ENCODE measurements at regions not wholly inside any gene's neighbourhood (a gene's known extent, or its start where the extent isn't known, plus 50 kb on each side); places are given as distances from the start of the nearest gene placed in this dataset.

DNA sequence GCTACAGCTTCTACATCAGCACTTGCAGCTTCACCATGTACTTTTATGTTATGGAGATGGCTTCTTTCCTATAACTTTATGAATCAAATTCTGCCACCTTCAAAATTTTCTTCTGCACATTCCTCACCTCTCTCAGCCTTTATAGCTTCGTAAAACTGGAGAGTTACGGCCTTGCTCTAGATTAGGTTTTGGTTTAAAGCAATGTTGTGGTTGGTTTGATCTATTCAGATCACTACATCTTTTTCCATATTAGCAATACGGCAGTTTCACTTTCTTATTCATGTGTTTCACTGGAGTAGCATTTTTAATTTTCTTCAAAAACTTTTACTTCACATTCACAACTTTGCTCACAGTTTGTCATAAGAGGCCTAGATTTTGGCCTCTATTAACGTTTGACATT is 242.9 kb upstream of the GYPC start:
- TF ChIP-seq POLR2A (IDR thresholded peaks at IDR 0.05) = no peak
- TF ChIP-seq, protein P1, sequence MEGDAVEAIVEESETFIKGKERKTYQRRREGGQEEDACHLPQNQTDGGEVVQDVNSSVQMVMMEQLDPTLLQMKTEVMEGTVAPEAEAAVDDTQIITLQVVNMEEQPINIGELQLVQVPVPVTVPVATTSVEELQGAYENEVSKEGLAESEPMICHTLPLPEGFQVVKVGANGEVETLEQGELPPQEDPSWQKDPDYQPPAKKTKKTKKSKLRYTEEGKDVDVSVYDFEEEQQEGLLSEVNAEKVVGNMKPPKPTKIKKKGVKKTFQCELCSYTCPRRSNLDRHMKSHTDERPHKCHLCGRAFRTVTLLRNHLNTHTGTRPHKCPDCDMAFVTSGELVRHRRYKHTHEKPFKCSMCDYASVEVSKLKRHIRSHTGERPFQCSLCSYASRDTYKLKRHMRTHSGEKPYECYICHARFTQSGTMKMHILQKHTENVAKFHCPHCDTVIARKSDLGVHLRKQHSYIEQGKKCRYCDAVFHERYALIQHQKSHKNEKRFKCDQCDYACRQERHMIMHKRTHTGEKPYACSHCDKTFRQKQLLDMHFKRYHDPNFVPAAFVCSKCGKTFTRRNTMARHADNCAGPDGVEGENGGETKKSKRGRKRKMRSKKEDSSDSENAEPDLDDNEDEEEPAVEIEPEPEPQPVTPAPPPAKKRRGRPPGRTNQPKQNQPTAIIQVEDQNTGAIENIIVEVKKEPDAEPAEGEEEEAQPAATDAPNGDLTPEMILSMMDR (IDR thresholded peaks at IDR 0.05) = no peak
